ENCODE measurements at regions not wholly inside any gene's neighbourhood (a gene's known extent, or its start where the extent isn't known, plus 50 kb on each side); places are given as distances from the start of the nearest gene placed in this dataset.

- intact Hi-C loops (cut with micrococcal nuclease) = no loop called here
Measured at GRCh38 chr10:129396021-129396722, 70.9 kb upstream of the MGMT start.

- intact Hi-C loops (cut with micrococcal nuclease) = no loop called here
Measured at GRCh38 chr10:129397198-129397974, 69.7 kb upstream of the MGMT start.

DNA sequence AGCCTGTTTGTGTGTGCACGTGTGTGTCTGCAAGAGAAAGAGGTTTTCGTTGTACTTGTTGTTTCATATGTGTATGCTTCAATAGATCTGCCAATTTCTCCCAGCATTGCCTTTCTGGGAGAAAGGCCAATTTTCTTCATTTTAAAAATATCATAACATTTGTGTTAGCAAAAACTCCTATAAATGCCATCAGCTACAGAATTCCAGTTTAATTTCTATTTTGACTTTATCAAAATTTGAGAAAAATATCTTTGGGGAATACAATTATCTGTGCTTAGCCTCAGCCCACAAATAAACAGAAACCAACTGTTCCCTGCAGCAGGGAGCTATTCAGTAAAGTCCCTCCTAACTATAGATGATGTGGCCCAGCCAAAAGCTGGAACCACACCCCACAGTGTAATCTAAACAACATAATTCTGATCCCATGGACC, 68.3 kb upstream of the MGMT start:
- intact Hi-C loops (cut with micrococcal nuclease) = no loop called here

GRCh38 chr10:129400426-129400825, 66.6 kb upstream of the MGMT start:
- intact Hi-C loops (cut with micrococcal nuclease) = no loop called here

GRCh38 chr10:129402459-129402858, 64.6 kb upstream of the MGMT start:
- intact Hi-C loops (cut with micrococcal nuclease) = no loop called here

- intact Hi-C loops (cut with micrococcal nuclease) = no loop called here
Measured at GRCh38 chr10:129404091-129404490, 63.0 kb upstream of the MGMT start.

- intact Hi-C loops (cut with micrococcal nuclease) = no loop called here
Measured at GRCh38 chr10:129405389-129405788, 61.7 kb upstream of the MGMT start.

DNA sequence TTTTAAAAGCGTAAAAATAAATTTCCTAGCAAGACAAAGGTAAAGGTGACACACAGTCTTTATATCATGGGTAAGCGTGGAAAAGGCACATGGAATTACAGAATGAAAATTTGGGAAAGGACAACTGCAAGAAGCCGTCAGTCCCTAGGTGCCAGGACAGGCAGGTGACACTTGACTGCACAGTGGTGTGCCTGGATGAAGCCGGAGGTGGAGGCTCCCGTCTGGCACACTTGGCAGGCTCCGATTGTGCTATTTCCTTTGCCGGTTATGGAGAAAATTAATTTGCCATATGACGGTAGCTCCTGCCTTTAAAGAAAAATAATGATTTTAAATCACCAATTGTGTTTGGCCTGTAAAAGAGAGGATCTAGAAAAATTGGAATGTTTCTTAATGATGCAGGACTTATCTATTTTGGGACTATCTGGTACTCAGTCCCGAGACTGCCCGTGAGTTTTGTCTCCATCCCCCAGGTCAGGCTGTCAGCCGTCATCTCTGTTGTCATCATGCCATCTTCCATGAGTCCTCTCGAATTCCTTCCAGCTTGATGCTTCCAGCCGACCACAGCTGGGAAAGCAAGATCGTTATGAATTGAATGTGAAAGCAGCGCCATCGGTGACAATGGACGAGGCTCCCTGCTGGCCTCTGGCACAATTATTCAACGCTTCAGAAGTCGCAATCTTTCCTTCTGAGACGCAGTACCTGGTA, 56.2 kb upstream of the MGMT start:
- intact Hi-C loops (cut with micrococcal nuclease) = no loop called here

DNA sequence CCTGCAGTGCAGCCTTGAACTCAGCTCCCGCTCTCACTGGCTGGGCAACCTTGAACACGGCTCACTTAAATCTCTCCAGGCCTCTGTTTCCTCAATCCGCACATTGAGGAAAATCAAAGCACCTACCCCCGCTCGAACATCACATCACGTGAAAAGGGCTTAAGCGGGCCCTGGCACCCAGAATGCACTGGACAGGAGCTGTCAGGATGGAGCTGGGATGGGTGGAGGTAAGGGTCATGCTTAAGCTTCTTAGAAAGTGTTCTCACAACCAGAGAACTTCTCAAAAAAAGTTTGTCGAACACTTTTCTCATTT, 55.7 kb upstream of the MGMT start:
- intact Hi-C loops (cut with micrococcal nuclease) = no loop called here

DNA sequence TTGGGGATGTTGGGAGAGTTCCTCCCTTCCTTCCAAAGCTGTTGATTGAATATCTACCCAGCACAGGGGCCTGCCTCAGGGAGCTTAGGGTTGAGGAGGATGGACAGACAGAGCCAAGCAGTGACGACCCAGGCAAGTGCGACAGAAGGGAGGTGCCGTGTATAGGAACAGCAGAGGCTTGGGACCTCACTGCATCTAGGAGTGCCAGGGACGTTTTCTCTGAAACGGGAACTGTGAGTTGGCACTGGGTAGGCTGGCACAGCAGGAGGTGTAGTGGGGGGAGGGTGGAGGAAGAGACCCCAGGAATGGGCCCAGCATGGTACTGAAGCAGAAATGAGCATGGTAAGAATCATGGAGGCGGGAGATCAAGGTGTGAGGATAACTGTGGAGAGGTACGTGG, 55.3 kb upstream of the MGMT start:
- intact Hi-C loops (cut with micrococcal nuclease) = no loop called here

DNA sequence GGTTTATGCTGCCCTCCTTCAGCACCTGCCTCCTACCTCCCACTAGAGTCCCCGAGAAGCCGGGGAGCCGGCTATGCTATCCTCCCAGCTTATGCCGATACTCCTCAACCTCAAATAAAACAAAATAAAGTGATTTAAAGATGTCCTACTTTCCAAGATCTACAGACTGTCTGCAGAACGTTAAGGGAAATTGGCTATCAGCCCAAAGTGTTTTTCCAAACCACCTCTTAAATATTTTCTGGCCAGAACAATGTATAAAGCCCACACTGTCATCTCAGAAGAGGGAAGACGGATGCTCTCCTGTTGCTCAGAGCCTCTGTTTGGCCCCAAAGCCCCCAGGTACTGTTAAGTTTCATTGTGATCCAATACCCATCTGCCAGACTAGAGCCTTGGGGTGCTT, 54.0 kb upstream of the MGMT start:
- intact Hi-C loops (cut with micrococcal nuclease) = no loop called here

GRCh38 chr10:129415215-129416140, 51.6 kb upstream of the MGMT start:
- intact Hi-C loops (cut with micrococcal nuclease) = no loop called here

DNA sequence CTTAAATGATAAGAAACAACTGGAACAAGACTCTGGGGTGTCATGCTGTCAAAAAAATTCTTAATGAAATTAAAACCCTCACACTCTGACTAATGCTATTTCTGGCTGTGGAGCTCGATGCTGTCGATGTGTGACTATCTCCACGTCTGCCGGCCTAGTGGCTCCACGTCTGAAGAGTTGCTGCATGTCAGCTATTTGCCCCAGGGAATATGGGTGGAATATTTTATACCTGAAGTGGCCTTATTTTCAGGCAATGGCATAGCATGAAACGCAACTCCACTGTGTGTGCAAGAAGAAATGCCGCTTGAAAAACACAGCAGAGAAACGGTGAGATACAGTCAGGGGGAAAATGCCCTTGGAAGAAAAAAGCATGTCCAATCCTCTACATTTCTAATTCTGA, 50.9 kb upstream of the MGMT start:
- intact Hi-C loops (cut with micrococcal nuclease) = no loop called here

DNA sequence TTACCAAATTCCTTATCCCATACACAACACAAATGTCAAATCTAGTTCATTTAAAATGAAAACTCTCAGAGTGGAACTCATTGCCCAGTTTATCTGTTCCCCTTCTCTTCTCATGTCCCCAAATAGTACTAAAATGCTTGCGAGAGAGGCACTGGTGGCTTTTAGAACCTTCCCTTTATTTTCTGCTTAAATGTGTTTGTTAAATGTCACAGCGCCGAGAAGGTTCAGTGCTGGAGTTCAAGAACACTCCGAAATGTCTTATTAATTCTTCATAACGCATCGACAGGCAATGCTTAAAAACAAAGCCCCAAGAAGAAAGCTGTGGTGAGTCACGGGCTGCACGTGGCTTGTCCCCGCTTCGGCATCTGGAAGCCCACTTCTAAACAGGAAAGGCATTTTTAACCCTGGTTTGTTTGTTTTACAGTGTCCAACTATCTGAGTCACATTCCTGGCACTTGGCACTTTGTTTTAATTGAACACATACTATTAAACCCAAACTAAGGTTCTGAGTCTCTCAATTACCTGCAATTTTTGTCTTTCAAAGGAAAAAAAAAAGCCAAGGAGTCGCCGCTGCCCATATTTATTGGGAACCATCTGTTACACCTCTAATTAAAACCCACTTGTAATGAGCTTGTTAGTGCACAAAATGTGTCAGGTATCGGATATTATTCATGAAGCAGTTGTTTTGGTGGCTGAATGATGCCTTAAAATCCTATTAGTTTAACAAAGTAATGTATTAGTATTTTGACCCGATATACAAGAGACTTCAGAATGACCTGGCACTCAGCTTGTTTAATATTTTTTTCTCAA, 49.9 kb upstream of the MGMT start:
- intact Hi-C loops (cut with micrococcal nuclease) = no loop called here

Measured in T-helper 1 cell treated with Interleukin-12 subunit alpha and Interleukin-12 subunit beta and Interleukin-4 antibody, amounts not matched to agents 30 ng/mL and 1 ng/mL, for 36 hours (primary cell).